ENCODE measurements at regions not wholly inside any gene's neighbourhood (a gene's known extent, or its start where the extent isn't known, plus 50 kb on each side); places are given as distances from the start of the nearest gene placed in this dataset.

GRCh38 chr4:179544496-179544895 lies 2102.3 kb upstream of the AGA start:
- Histone ChIP-seq H3K36me3 (no peaks in the 10 kb centered on the region), H3K27ac (no peak overlapping the region), H3K4me1 (no peaks in the 10 kb centered on the region), H3K27me3 (no peaks in the 10 kb centered on the region), H3K9me3 (no peaks in the 10 kb centered on the region), H3K4me3 (replicated peaks in 1 of 3) (no peak overlapping the region)
- no peak for TF ChIP-seq CTCF (IDR thresholded peaks at IDR 0.05)
- no peak for TF ChIP-seq POLR2A (IDR thresholded peaks at IDR 0.05)
- DNase-seq, result no peak
- WGBS, 2 donors, result 94 to 95% methylated on average over 1 of the region's 1 CpG
- intact Hi-C loops (cut with DNase I), result no loop called here

GRCh38 chr4:179552131-179552530 lies 2109.9 kb upstream of the AGA start:
- no peak for TF ChIP-seq POLR2A (IDR thresholded peaks at IDR 0.05)
- no peak for TF ChIP-seq CTCF (IDR thresholded peaks at IDR 0.05)
- Histone ChIP-seq H3K4me3 (replicated peaks in 1 of 3) (no peak overlapping the region), H3K4me1 (no peaks in the 10 kb centered on the region), H3K27me3 (no peaks in the 10 kb centered on the region), H3K9me3 (no peaks in the 10 kb centered on the region), H3K27ac (no peak overlapping the region), H3K36me3 (no peaks in the 10 kb centered on the region)
- 85 to 86% methylated on average over 2 of the region's 2 CpGs for WGBS, 2 donors
- intact Hi-C loops (cut with DNase I), result no loop called here
- DNase-seq, result no peak

GRCh38 chr4:179563741-179564140 lies 2121.5 kb upstream of the AGA start:
- 33 to 59% methylated on average over 4 of the region's 4 CpGs for WGBS, 2 donors
- TF ChIP-seq POLR2A (IDR thresholded peaks at IDR 0.05), result no peak
- TF ChIP-seq CTCF (IDR thresholded peaks at IDR 0.05), result no peak
- no peaks in the 10 kb centered on the region for H3K27me3 ChIP-seq

GRCh38 chr4:179569549-179569948 lies 2127.3 kb upstream of the AGA start:
- Histone ChIP-seq H3K27me3 (no peaks in the 10 kb centered on the region), H3K27ac (no peak overlapping the region), H3K4me1 (no peaks in the 10 kb centered on the region), H3K9me3 (no peaks in the 10 kb centered on the region), H3K36me3 (no peaks in the 10 kb centered on the region), H3K4me3 (replicated peaks in 1 of 3) (no peak overlapping the region)
- intact Hi-C loops (cut with DNase I), result no loop called here
- 43 to 63% methylated on average over 2 of the region's 2 CpGs for WGBS, 2 donors
- DNase-seq, result no peak
- TF ChIP-seq CTCF (IDR thresholded peaks at IDR 0.05) (no peak), POLR2A (IDR thresholded peaks at IDR 0.05) (no peak)

More at GRCh38 chr4:179563741-179564140, 2121.5 kb upstream of the AGA start:
- no peak overlapping the region for H3K27ac ChIP-seq
- no peaks in the 10 kb centered on the region for H3K4me1 ChIP-seq
- no peaks in the 10 kb centered on the region for H3K36me3 ChIP-seq
- no peak for DNase-seq
- no peaks in the 10 kb centered on the region for H3K9me3 ChIP-seq
- no peak overlapping the region for H3K4me3 ChIP-seq (replicated peaks in 1 of 3)
- intact Hi-C loops (cut with DNase I), result no loop called here

GRCh38 chr4:179582164-179582905 lies 2140.1 kb upstream of the AGA start:
- Histone ChIP-seq H3K27ac (no peak overlapping the region), H3K4me1 (no peaks in the 10 kb centered on the region), H3K27me3 (no peaks in the 10 kb centered on the region), H3K9me3 (no peaks in the 10 kb centered on the region), H3K4me3 (replicated peaks in 1 of 3) (no peak overlapping the region), H3K36me3 (no peaks in the 10 kb centered on the region)
- 66 to 69% methylated on average over 3 of the region's 3 CpGs for WGBS, 2 donors
- TF ChIP-seq CTCF (IDR thresholded peaks at IDR 0.05), result no peak
- no peak for TF ChIP-seq POLR2A (IDR thresholded peaks at IDR 0.05)
- DNase-seq, result no peak
- intact Hi-C loops (cut with DNase I), result no loop called here
